ENCODE measurements at regions not wholly inside any gene's neighbourhood (a gene's known extent, or its start where the extent isn't known, plus 50 kb on each side); places are given as distances from the start of the nearest gene placed in this dataset.

DNA sequence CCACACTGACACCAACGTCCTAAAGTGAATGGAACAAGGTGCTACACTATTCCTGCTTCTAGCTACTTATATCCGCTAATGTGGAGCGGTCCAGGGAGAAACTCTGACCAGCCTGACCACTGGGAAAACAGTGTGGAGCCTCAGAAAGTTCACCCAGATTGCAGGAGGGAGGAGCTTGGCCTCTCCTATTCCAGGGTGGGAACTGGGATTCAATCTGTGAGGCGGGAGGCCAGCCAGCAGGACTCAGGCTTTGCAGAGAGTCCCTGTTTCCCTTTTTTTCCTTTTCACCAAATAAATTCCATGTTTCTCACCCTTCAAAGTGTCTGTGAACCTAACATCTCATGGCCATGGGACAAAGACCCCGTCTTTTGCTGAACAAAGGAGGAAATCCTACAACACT is 86.4 kb upstream of the SEMA3C start:
- TF ChIP-seq MAX (CRISPR knock-in tag; IDR thresholded peaks at IDR 0.05), result no peak
- TF ChIP-seq, protein P1, sequence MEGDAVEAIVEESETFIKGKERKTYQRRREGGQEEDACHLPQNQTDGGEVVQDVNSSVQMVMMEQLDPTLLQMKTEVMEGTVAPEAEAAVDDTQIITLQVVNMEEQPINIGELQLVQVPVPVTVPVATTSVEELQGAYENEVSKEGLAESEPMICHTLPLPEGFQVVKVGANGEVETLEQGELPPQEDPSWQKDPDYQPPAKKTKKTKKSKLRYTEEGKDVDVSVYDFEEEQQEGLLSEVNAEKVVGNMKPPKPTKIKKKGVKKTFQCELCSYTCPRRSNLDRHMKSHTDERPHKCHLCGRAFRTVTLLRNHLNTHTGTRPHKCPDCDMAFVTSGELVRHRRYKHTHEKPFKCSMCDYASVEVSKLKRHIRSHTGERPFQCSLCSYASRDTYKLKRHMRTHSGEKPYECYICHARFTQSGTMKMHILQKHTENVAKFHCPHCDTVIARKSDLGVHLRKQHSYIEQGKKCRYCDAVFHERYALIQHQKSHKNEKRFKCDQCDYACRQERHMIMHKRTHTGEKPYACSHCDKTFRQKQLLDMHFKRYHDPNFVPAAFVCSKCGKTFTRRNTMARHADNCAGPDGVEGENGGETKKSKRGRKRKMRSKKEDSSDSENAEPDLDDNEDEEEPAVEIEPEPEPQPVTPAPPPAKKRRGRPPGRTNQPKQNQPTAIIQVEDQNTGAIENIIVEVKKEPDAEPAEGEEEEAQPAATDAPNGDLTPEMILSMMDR (IDR thresholded peaks at IDR 0.05), result no peak
- no peak for TF ChIP-seq NFYB (CRISPR knock-in tag; conservative IDR thresholded peaks at IDR 0.05; ENCODE audit: low read depth)
- TF ChIP-seq, protein P2, sequence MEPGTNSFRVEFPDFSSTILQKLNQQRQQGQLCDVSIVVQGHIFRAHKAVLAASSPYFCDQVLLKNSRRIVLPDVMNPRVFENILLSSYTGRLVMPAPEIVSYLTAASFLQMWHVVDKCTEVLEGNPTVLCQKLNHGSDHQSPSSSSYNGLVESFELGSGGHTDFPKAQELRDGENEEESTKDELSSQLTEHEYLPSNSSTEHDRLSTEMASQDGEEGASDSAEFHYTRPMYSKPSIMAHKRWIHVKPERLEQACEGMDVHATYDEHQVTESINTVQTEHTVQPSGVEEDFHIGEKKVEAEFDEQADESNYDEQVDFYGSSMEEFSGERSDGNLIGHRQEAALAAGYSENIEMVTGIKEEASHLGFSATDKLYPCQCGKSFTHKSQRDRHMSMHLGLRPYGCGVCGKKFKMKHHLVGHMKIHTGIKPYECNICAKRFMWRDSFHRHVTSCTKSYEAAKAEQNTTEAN (CRISPR knock-in tag; IDR thresholded peaks at IDR 0.05), result no peak
